GM21381 (cell line): ENCODE measurements at regions not wholly inside any gene's neighbourhood (a gene's known extent, or its start where the extent isn't known, plus 50 kb on each side); places are given as distances from the start of the nearest gene placed in this dataset.

Experiments used
- ATAC-seq: cut with Tn5 transposase; IDR thresholded peaks from one replicate; pipeline ENCODE4 v1.9.1; 2021; ENCODE audit warnings: mild to moderate bottlenecking, moderate library complexity; ENCODE audit not compliant: unreplicated experiment

DNA sequence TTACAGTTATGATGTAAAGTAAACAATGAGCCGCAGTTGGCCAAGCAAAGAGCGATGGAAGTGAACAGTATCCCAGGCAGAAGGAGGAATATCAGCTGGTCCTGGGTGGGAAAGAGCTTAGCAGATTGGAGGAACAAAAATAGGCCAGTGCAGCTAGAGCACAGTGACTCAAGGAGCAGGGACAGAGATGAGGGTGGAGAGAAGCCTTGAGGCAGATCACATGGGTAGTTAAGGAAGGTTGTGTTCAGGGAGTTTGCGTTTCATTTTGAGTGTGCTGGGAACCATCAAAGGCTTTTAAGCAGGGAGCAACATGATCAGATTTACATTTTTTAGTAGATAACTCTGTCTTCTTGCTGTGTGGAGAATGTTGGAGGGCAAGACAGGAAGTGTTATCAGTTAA lies 113.6 kb downstream of the OAT start:
- ATAC-seq, result no peak

GRCh38 chr10:124303662-124304418 lies 114.9 kb downstream of the OAT start:
- ATAC-seq, result no peak

GRCh38 chr10:124302951-124303505 lies 115.7 kb downstream of the OAT start:
- no peak for ATAC-seq

GRCh38 chr10:124301736-124302135 lies 117.0 kb downstream of the OAT start:
- ATAC-seq, result no peak

DNA sequence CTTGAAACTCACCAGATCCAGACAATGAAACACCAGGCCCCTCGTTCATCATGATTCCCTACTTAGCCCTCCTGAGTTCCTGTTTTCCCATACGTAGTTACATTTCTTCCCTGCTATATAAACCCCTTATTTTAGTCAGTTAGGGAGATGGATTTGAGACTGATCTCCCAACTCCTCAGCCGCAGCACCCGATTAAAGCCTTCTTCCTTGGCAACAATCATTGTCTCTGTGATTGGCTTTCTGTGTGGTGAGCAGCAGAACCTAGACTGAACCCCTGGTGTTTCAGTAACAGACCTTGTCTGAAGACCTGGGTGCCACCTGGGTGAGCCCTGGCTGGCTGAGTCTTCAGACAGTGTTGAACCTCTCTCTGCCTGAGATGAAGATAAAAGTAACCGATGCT lies 118.0 kb downstream of the OAT start:
- no peak for ATAC-seq

DNA sequence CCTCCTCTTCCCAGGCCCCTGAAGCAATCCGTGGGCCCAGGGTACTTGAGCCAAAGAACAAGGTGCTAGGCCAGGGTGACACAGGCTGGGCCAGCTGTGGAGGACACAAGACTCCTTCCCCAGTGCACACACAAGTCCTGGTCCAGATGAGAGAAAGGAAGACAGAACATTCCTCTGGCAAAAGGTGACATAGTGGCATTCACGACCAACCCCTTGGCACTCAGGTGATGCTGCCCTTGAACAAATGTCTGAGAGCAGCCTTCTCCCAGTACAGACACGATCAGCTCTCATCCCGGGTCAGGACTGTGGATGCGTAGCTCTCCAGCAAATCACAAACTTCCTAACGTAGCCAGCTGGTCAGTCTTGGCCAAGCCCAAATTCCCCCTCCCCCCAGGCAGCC lies 118.5 kb downstream of the OAT start:
- ATAC-seq, result no peak

GRCh38 chr10:124299696-124300095 lies 119.0 kb downstream of the OAT start:
- ATAC-seq, result no peak

DNA sequence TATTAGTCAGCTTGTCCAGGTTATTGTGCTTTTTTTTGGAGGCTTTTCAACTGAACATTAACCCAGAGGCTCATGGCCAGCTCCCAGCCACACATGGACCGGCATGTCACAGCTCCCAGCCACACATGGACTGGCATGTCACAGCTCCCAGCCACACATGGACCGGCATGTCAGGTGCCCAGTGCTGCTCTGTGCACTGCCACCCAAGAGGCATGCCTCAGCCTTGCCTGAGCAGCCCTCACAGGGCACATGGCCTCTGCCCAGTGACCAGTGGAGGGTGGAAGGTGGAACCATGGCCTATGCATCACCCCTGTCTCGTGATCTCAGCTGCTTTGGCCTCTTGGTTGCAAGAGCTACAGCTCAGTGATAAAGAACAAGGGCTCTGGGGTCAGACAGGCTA lies 119.8 kb downstream of the OAT start:
- ATAC-seq, result no peak

- ATAC-seq, result no peak
These were observed 121.6 kb downstream of the OAT start for GRCh38 chr10:124296813-124297788.

GRCh38 chr10:124296121-124296812 lies 122.5 kb downstream of the OAT start:
- no peak for ATAC-seq

GRCh38 chr10:124294811-124295770 lies 123.6 kb downstream of the OAT start:
- ATAC-seq, result no peak

GRCh38 chr10:124293616-124294449 lies 124.9 kb downstream of the OAT start:
- ATAC-seq, result no peak

- no peak for ATAC-seq
These were observed 125.7 kb downstream of the OAT start for GRCh38 chr10:124292911-124293615.

DNA sequence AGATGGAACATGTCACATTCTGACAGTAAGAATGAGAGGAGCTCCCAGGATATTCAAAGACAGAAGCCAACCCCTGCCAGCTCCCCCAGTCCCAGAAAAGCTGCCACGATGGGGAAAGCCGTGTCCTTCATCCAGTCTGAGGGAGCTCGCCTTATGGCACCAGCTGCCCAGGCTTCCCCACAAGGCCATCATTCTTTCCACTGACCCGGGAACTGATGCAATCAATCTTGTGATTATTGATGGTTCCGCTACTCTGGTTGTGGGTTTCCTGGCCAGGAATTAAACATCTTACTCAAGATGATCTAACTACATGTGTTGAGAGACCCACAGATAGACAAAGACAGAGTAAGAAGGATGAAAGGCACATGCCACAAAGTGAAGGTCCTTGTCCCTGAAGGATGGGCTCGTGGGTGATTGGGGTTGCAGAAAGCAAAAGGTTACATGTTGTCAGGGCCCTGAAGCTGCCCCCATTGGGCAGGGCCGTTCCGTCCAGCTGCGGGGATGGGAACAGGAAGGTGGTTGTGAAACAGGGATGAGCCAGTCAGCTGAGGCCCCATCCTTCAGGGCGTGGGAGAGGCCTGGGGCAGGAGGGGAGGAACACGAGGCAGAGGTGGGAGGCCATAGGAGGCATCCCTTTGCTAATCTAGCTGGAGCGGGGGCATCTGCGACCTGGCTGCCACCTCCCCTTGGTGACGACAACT lies 127.6 kb downstream of the OAT start:
- ATAC-seq, result no peak

DNA sequence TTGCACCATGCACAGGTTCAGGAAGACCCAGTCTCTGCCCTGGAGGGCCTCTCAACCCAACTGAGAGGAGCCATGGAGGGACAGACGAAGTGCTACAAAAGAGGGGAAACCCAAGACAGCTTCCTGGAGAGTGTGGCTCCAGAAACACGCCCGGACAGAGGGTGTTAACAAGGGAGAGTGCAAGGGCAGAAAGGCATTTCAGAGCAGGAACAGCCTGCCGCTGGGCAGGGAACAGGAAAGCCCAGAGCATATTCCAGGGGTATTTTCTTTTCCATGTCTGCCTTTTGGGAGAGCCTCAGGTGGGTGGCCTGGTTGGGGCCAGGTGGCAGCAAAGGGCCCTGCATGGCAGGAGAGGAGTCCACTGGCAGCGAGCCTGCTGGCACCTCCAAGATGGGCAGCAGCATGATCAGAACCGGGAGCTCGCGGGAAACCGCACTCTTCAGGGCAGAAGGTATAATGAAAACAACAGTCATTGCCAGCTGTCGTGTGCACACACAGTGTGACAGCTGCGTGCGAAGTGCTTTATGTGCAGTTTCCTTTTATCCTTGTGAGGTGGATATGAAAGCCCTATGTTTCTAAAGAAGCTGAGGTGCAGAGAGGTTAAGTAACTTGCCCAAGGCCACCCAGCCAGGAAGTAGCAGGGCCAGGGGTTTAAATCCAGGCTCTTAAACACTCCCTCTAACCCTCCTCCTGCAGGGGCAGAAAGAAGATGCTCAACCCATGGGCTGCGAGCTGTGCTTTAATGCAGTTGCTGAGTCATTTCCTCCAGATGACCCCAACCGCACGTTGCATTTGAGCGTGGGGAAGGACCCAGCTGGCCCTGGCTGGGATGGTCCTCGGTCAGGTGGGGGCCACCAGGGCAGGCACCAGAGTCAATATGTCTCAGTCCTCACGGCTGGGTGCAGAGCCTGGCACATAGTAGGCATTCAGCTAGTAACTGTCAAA lies 128.6 kb downstream of the OAT start:
- peak; percentile 44 for ATAC-seq

- ATAC-seq, result no peak
These were observed 129.5 kb downstream of the OAT start for GRCh38 chr10:124288928-124289850.
